GM21717 (cell line): ENCODE measurements at regions not wholly inside any gene's neighbourhood (a gene's known extent, or its start where the extent isn't known, plus 50 kb on each side); places are given as distances from the start of the nearest gene placed in this dataset.
"Not testable (repeated sequence)": the region's sequence is repeated elsewhere in the genome, so short reads cannot be mapped to it uniquely, and the experiment has no call there.

ENCODE experiments used
- ATAC-seq: cut with Tn5 transposase; IDR thresholded peaks from one replicate; pipeline ENCODE4 v1.9.1; 2021; ENCODE audit warnings: mild to moderate bottlenecking, moderate library complexity; ENCODE audit not compliant: unreplicated experiment

DNA sequence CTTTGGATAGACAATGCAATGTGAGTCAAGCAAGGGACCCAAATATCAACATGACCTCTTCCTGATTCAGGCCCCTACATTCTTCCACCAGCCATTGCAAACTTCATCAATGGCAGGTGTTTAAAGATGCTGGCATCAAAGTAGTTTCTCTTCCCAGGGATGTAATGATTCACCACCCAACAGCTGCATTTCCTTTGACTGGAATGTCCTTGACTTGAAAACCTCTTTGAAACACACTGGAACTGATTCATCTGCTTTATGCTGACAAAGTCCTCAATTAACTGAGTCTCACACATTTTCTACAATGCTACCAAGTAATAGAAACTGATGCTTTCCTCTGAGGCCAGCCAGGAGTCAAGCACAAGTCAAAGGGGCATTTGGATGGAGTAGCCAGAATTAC lies 385.5 kb downstream of the GBE1 start:
- ATAC-seq: no peak

DNA sequence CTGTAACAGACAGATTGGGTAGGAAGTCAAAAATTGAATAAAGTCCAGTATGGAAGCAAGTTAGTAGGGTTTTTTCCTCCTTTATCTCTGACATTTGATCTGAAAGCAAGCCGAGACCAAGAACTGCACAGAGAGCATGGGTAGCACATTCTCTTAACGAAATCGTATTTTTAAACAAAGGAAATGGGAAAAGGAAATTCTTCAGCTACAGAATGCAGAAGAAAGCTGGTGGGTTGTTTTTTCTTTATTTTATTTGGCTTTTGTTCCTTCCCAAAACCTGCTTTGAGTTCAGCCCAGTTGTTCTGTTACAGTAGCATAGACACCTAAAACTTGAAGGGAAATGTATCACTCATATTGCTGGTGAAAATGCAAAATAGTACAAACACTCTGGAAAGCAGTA lies 397.0 kb downstream of the GBE1 start:
- no peak for ATAC-seq

- no peak for ATAC-seq
These were observed 397.6 kb downstream of the GBE1 start for GRCh38 chr3:81363816-81364215.

DNA sequence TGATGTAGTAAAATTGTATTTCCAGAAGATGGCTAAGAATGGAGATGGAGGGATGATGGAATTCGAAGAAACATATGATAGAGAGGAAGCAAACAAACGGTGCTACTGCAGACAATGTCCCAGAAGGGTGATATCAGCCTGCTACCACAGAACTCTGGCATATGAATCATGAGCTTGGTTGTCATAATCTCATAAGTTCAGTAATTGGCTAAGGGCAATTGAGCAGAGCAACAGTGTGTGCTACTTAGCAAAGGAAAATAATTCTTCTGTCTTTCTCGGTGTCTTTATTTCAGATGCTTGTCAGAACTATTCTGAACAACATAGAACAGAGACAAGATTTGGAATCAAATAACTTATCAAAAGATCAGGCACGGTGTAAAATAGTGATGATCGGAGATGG lies 407.3 kb downstream of the GBE1 start:
- ATAC-seq: no peak

GRCh38 chr3:81352867-81353266 lies 408.6 kb downstream of the GBE1 start:
- ATAC-seq: peak; percentile 62

GRCh38 chr3:81349816-81350340 lies 411.6 kb downstream of the GBE1 start:
- ATAC-seq: no peak

DNA sequence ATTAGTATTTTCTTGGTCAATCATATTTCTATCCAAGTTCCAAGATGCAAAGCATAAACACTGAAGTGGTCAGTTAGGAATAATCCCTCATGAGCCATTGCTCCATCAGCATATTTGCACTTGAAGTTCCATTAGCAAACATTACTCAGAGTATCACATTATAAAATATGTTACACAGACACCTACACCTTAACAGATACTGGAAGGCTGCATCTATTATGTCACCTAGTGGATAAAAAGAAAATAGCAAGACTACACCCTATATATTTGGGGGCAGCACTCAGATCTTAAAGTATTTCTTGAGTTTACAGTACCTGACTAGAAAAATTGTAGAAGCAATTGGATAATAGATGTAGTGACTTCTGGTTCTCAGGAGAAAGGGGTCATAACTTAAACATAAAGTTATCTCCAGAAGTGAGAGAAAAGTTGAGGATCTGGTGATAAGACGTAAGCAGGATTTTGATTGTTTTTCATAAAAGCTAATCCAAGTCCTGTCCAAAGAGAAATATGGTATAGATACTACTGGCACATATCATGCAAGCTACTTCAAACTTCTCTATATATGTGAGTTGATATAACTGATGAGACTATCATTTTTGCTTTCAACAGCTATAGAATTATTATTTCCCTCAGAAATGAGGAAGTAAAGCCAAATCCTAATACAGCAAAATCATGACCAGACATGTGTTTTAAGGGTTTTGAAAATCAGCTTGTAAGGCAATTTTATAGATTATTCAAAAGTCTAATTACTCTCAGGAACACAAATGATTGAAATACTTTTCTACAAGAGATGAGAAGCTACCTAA lies 422.2 kb downstream of the GBE1 start:
- peak; percentile 91 for ATAC-seq

- ATAC-seq: no peak
These were observed 425.0 kb downstream of the GBE1 start for GRCh38 chr3:81336470-81336869.

GRCh38 chr3:81329835-81330234 lies 431.6 kb downstream of the GBE1 start:
- not testable (repeated sequence) for ATAC-seq

DNA sequence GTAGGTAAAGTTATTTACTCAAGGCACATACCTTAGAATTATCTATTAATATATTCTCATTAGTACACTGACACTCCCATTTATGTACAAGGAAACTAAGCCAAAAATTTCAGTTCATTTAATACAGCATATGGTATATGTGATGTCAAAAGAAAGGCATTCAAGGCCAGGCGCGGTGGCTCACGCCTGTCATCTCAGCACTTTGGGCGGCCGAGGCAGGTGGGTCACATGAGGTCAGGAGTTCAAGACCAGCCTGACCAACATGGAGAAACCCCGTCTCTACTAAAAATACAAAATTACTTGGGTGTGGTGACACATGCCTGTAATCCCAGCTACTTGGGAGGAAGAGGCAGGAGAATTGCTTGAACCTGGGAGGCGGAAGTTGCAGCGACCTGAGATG lies 435.2 kb downstream of the GBE1 start:
- ATAC-seq: no peak

DNA sequence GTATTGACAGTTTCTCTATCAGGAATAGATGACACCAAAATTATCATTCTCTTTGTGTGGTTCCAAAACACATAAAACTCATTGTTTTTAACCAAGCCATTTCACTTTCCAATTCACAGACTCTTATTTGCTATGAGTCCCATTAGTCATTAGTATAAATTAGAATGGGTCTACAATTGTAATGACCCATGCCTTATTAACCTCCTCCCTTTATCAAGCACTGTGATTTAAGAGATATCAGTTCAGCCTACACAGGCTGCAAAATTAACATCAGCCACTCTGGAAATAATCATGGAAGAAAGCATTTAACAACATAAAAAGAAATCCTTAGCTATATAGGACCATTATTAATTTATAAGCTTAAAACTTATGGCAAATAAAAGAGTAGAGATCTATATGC lies 440.6 kb downstream of the GBE1 start:
- ATAC-seq: no peak

DNA sequence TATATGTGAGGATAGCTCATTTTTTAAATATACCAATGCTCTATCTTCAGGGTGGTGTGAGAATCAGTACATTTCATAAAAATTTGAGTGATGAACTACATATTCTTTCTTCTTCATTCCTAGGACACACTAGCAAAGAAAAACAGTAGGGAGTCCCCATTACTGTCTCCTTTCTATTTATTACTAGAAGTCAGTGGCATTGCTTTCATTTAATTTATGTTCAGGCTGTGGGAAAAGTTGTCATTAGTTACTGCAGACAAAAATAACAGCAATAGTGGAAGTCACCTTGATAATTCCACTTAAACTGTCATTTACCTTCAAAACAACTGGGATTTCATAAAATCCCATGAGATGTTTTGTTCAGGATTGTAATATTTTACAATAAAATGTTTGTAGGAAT lies 446.4 kb downstream of the GBE1 start:
- ATAC-seq: no peak

- no peak for ATAC-seq
These were observed 450.1 kb downstream of the GBE1 start for GRCh38 chr3:81311321-81311720.

- ATAC-seq: no peak
These were observed 453.1 kb downstream of the GBE1 start for GRCh38 chr3:81308306-81308705.

- ATAC-seq: no peak
These were observed 454.2 kb downstream of the GBE1 start for GRCh38 chr3:81307221-81307620.

- no peak for ATAC-seq
These were observed 458.1 kb downstream of the GBE1 start for GRCh38 chr3:81303321-81303720.

GRCh38 chr3:81302045-81302444 lies 459.4 kb downstream of the GBE1 start:
- peak; percentile 83 for ATAC-seq

- no peak for ATAC-seq
These were observed 460.2 kb downstream of the GBE1 start for GRCh38 chr3:81301230-81301629.

- ATAC-seq: no peak
These were observed 461.0 kb downstream of the GBE1 start for GRCh38 chr3:81300324-81300927.

DNA sequence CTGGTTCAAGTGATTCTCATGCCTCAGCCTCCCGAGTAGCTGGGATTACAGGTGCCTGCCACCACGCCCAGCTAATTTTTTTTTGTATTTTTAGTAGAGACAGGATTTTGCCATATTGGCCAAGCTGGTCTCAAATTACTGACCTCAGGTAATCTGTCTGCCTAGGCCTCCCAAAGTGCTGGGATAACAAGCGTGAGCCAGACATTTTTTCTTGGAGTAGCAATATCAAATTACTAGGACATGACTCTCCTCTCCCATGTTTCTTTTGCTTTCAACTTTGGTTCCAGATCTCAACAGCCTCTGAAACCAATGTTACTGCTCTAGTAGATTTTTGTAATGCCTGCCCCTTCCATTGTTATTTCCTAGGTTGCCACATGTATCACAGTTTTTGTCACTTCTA lies 462.0 kb downstream of the GBE1 start:
- ATAC-seq: no peak

- no peak for ATAC-seq
These were observed 465.4 kb downstream of the GBE1 start for GRCh38 chr3:81295906-81296577.

GRCh38 chr3:81293156-81293555 lies 468.3 kb downstream of the GBE1 start:
- no peak for ATAC-seq
